Gastrocnemius medialis (tissue), 4 donors: ENCODE measurements at regions not wholly inside any gene's neighbourhood (a gene's known extent, or its start where the extent isn't known, plus 50 kb on each side); places are given as distances from the start of the nearest gene placed in this dataset.
"Not testable (repeated sequence)": the region's sequence is repeated elsewhere in the genome, so short reads cannot be mapped to it uniquely, and the experiment has no call there.

Source experiments
- ATAC-seq, 2 donors: fragments of 150-250 bp; one replicate each; pipeline ENCODE4 v1.9.1; 2016
- DNase-seq, 2 donors: peaks; one replicate each; pipeline ENCODE4 v3.0.0-alpha.2; 2019
- H3K27ac ChIP-seq, 4 donors: fragments of 200-600 bp; sonication (generic); 1 replicate in 1 of 4; 2 replicates in 3 of 4; pipeline ENCODE4 v1.5.1; 2016 to 2018; ENCODE audit warnings: mild to moderate bottlenecking in 2 of 4, moderate library complexity in 1 of 4
- H3K27me3 ChIP-seq, 3 donors: fragments of 200-600 bp; sonication (generic) in 2 of 3; 1 replicate in 1 of 3; 2 replicates in 2 of 3; pipeline versions ENCODE4 v1.5.1 to v1.6.0; 2016 to 2019; ENCODE audit warnings: mild to moderate bottlenecking in 1 of 3, moderate library complexity in 1 of 3
- H3K36me3 ChIP-seq, 2 donors: fragments of 200-600 bp; sonication (generic) in 1 of 2; one replicate each; pipeline ENCODE4 v1.5.1; 2017 to 2018
- H3K4me1 ChIP-seq, 2 donors: fragments of 200-600 bp; sonication (generic) in 1 of 2; one replicate each; pipeline ENCODE4 v1.5.1; 2016 to 2017; ENCODE audit warnings: mild to moderate bottlenecking in 2 of 2
- H3K4me3 ChIP-seq, 4 donors: fragments of 200-600 bp; sonication (generic) in 3 of 4; 1 replicate in 1 of 4; 2 replicates in 3 of 4; pipeline ENCODE4 v1.5.1; 2016 to 2019; ENCODE audit warnings: mild to moderate bottlenecking in 2 of 4
- H3K9me3 ChIP-seq, 3 donors: fragments of 200-600 bp; sonication (generic) in 2 of 3; 1 replicate in 1 of 3; 2 replicates in 2 of 3; pipeline ENCODE4 v1.5.1; 2016 to 2019
- POLR2A ChIP-seq, 2 donors: fragments of 450-650 bp; IDR thresholded peaks; one replicate each; pipeline ENCODE4 v1.6.1; 2017; ENCODE audit warnings: antibody characterized with exemption in 2 of 2, mild to moderate bottlenecking in 2 of 2, moderate library complexity in 2 of 2
- in situ Hi-C, 4 donors: fragments of 200-750 bp; cut with MboI; loops; one replicate each; pipeline versions ENCODE4 v1.15.0 to v1.8.0; 2017; ENCODE audit warnings: low sequenced_read_pairs in 4 of 4
- intact Hi-C: fragments of 100-400 bp; cut with DNase I; formaldehyde crosslinking; loops from one replicate; pipeline ENCODE4 v1.15.1; 2023; ENCODE audit warnings: low total_unique reads
- TF ChIP-seq, protein P1 (sequence below), 5 experiments: fragments of 450-650 bp in 3 of 5; fragments of 200-600 bp in 2 of 5; sonication (generic) in 2 of 5; IDR thresholded peaks in 4 of 5; conservative IDR thresholded peaks in 1 of 5; 1 replicate in 4 of 5; 2 replicates in 1 of 5; pipeline ENCODE4 v1.5.1; 2016 to 2019; ENCODE audit warnings: antibody characterized with exemption in 5 of 5, mild to moderate bottlenecking in 3 of 5, moderate library complexity in 3 of 5

DNA sequence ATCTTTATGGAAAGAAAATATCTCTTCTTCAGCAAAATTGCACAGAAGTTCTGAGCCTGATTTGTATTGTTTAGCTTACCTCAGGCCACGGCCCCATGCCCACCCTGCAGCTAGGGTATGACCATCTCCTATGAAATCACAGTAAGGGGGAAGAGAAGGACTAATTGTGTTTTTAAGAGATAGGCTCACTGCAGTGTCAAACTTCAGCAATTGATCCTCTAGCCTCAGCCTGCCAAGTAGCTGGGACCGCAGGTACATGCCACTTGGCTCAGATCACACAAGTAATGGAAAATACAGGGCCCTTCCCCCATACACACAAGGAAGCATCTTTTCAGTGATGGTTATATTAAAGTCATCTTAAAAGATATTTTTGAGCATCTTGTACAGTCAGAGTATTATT, 60.0 kb downstream of the DMAC1 start:
- no peaks in the 10 kb centered on the region for H3K36me3 ChIP-seq
- in situ Hi-C loops, result no loop called here

DNA sequence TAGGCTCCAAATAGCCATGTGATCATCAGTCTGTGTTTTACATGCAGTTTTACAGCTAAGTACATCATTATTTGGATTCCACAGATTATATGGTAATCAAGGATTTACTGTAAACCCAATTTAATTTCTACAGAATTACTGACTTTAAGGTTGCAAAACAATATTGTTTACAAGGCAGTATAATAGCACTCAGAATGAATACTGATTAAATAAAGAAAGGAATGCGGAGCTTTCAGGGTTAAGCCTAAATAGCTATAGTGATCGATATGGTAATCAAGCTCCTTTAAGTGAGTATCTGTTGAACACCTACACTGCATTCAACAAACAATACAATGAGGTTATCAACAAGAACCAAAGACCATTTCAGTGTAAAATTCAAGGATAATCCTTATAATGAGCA, 64.3 kb downstream of the DMAC1 start:
- in situ Hi-C loops, result no loop called here

More for the DNA sequence above, 60.0 kb downstream of the DMAC1 start:
- no peak overlapping the region for H3K4me3 ChIP-seq
- no peak for ATAC-seq
- H3K27me3 ChIP-seq, result no peaks in the 10 kb centered on the region
- DNase-seq, result no peak
- no peaks in the 10 kb centered on the region for H3K9me3 ChIP-seq
- intact Hi-C loops, result no loop called here
- TF ChIP-seq, protein P1, sequence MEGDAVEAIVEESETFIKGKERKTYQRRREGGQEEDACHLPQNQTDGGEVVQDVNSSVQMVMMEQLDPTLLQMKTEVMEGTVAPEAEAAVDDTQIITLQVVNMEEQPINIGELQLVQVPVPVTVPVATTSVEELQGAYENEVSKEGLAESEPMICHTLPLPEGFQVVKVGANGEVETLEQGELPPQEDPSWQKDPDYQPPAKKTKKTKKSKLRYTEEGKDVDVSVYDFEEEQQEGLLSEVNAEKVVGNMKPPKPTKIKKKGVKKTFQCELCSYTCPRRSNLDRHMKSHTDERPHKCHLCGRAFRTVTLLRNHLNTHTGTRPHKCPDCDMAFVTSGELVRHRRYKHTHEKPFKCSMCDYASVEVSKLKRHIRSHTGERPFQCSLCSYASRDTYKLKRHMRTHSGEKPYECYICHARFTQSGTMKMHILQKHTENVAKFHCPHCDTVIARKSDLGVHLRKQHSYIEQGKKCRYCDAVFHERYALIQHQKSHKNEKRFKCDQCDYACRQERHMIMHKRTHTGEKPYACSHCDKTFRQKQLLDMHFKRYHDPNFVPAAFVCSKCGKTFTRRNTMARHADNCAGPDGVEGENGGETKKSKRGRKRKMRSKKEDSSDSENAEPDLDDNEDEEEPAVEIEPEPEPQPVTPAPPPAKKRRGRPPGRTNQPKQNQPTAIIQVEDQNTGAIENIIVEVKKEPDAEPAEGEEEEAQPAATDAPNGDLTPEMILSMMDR (IDR thresholded peaks at IDR 0.05 in 4 of 5, conservative IDR thresholded peaks at IDR 0.05 in 1 of 5), result no peak
- TF ChIP-seq POLR2A (IDR thresholded peaks at IDR 0.05), result no peak
- no peaks in the 10 kb centered on the region for H3K4me1 ChIP-seq
- no peak overlapping the region for H3K27ac ChIP-seq

DNA sequence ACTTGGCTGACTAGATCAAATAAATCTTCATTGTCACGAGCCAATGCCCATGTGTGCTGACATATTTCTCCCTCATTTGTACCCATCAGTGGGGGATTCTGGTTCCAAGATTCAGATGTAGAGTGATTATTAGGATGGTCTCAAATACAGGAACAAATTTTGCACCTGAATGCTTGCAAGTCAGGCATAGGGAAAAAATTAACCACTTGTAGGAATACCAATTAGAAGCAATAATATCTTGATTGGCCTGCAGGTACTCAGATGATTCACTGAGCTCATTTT, 69.5 kb downstream of the DMAC1 start:
- Histone ChIP-seq H3K27me3 (no peaks in the 10 kb centered on the region), H3K36me3 (no peaks in the 10 kb centered on the region), H3K4me1 (no peaks in the 10 kb centered on the region), H3K27ac (no peak overlapping the region), H3K4me3 (no peak overlapping the region), H3K9me3 (no peaks in the 10 kb centered on the region)
- DNase-seq (no peak), ATAC-seq (no peak)
- in situ Hi-C loops, result no loop called here
- TF ChIP-seq, protein P1 (IDR thresholded peaks at IDR 0.05 in 4 of 5, conservative IDR thresholded peaks at IDR 0.05 in 1 of 5), result no peak
- no peak for TF ChIP-seq POLR2A (IDR thresholded peaks at IDR 0.05)
- intact Hi-C loops, result no loop called here

More for the DNA sequence above, 64.3 kb downstream of the DMAC1 start:
- H3K4me1 ChIP-seq, result no peaks in the 10 kb centered on the region
- no peak for DNase-seq
- TF ChIP-seq, protein P1 (IDR thresholded peaks at IDR 0.05 in 4 of 5, conservative IDR thresholded peaks at IDR 0.05 in 1 of 5), result no peak
- TF ChIP-seq POLR2A (IDR thresholded peaks at IDR 0.05), result no peak
- ATAC-seq, result no peak
- H3K36me3 ChIP-seq, result no peaks in the 10 kb centered on the region
- no peak overlapping the region for H3K4me3 ChIP-seq
- no peaks in the 10 kb centered on the region for H3K9me3 ChIP-seq
- H3K27ac ChIP-seq, result no peak overlapping the region
- intact Hi-C loops, result no loop called here
- H3K27me3 ChIP-seq, result no peaks in the 10 kb centered on the region

DNA sequence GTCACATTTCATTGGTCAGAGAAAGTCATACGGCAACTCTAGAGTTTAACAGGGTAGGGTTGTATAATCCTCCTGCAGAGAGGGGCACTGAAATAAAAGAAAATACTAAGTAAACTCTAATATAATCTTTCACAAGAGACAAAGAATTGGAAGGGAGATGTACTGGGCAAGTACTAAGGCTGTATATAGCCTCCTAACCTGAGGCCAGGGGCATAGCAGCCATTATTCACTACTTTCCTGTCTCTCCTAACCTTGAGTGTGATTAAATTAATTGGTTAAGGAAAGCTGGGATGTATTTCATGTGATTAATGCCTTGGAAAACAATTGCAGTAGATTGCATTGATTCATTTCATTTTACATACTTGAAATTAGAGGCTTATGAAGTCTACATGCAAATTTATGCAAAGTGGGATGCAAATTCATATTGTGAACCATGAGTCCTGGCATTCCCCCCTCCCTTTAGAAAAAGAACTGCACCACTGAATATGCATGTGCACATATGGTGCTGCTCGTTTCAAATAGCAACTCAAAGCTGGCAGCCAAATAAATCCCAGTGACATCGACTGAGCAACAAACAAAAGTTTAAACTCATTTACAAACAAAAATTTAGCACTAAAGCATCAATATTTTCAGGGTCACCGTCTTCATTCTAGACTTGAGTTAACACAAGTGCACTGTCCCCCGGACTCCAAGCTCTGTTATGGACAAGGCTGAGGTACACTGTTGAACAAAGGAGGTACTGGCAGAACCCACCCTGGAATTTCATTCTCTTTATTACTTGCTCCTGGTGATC, 70.0 kb downstream of the DMAC1 start:
- no peak for DNase-seq
- H3K9me3 ChIP-seq, result no peaks in the 10 kb centered on the region
- H3K4me3 ChIP-seq, result no peak overlapping the region
- in situ Hi-C loops (no loop called here), intact Hi-C loops (no loop called here)
- H3K27me3 ChIP-seq, result no peaks in the 10 kb centered on the region
- ATAC-seq, result no peak
- no peaks in the 10 kb centered on the region for H3K36me3 ChIP-seq
- TF ChIP-seq POLR2A (IDR thresholded peaks at IDR 0.05), result no peak
- TF ChIP-seq, protein P1 (IDR thresholded peaks at IDR 0.05 in 4 of 5, conservative IDR thresholded peaks at IDR 0.05 in 1 of 5), result no peak
- no peak overlapping the region for H3K27ac ChIP-seq
- no peaks in the 10 kb centered on the region for H3K4me1 ChIP-seq

GRCh38 chr9:7721291-7721690, 78.3 kb downstream of the DMAC1 start:
- H3K4me3 ChIP-seq, result no peak overlapping the region
- no peaks in the 10 kb centered on the region for H3K9me3 ChIP-seq
- TF ChIP-seq, protein P1 (IDR thresholded peaks at IDR 0.05 in 4 of 5, conservative IDR thresholded peaks at IDR 0.05 in 1 of 5), result no peak
- TF ChIP-seq POLR2A (IDR thresholded peaks at IDR 0.05), result no peak
- no peak for ATAC-seq
- intact Hi-C loops, result no loop called here
- DNase-seq, result no peak
- in situ Hi-C loops, result no loop called here
- no peak overlapping the region for H3K27ac ChIP-seq
- no peaks in the 10 kb centered on the region for H3K27me3 ChIP-seq
- H3K36me3 ChIP-seq, result no peaks in the 10 kb centered on the region
- no peaks in the 10 kb centered on the region for H3K4me1 ChIP-seq

DNA sequence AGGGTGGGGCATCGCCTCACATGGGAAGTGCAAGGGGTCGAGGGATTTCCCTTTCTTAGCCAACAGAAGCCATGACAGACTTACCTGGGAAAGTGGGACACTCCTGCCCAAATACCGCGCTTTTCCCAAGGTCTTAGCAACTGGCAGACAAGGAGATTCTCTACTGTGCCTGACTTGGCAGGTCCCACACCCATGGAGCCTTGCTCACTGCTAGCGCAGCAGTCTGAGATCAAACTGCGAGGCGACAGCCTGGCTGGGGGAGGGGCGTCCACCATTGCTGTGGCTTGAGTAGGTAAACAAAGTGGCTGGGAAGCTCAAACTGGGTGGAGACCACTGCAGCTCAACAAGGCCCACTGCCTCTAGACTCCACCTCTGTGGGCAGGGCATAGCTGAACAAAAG, 86.5 kb downstream of the DMAC1 start:
- DNase-seq, result not testable (repeated sequence)

More for the DNA sequence above, 86.5 kb downstream of the DMAC1 start:
- intact Hi-C loops, H3K4me3 ChIP-seq, H3K27ac ChIP-seq, in situ Hi-C loops, H3K36me3 ChIP-seq, H3K27me3 ChIP-seq, H3K4me1 ChIP-seq, H3K9me3 ChIP-seq, ATAC-seq: not testable (repeated sequence)
